SU-DHL-6 (cell line): ENCODE measurements at regions not wholly inside any gene's neighbourhood (a gene's known extent, or its start where the extent isn't known, plus 50 kb on each side); places are given as distances from the start of the nearest gene placed in this dataset.

Source experiments
- CTCF ChIP-seq: fragments of 200-600 bp; sonication (generic); IDR thresholded peaks from one replicate; pipeline ENCODE4 v1.5.1; 2017; ENCODE audit warnings: antibody characterized with exemption, mild to moderate bottlenecking, low read length, moderate library complexity; ENCODE audit not compliant: insufficient read depth, poor library complexity, severe bottlenecking
- EZH2phosphoT487 ChIP-seq: fragments of 200-600 bp; sonication (generic), shearing (Covaris generic); conservative IDR thresholded peaks from 2 replicates; pipeline ENCODE4 v1.6.1; 2018; ENCODE audit warnings: mild to moderate bottlenecking, antibody characterized with exemption, low read length, moderate library complexity, mixed read lengths

- TF ChIP-seq CTCF (no peak), EZH2phosphoT487 (no peak)
Observed at GRCh38 chr14:57071639-57072038, 197.1 kb downstream of the EXOC5 start.
